HG03108 (cell line): ENCODE measurements at regions not wholly inside any gene's neighbourhood (a gene's known extent, or its start where the extent isn't known, plus 50 kb on each side); places are given as distances from the start of the nearest gene placed in this dataset.

Experiments used
- ATAC-seq: cut with Tn5 transposase; IDR thresholded peaks from one replicate; pipeline ENCODE4 v1.9.1; 2021; ENCODE audit warnings: moderate library complexity; ENCODE audit not compliant: unreplicated experiment

- ATAC-seq, result no peak
Measured at GRCh38 chr3:19725000-19725399, 209.0 kb downstream of the EFHB start.

GRCh38 chr3:19717736-19718135 lies 216.3 kb downstream of the EFHB start:
- ATAC-seq, result no peak

GRCh38 chr3:19711160-19711782 lies 222.7 kb downstream of the EFHB start:
- no peak for ATAC-seq

GRCh38 chr3:19702416-19703078 lies 231.5 kb downstream of the EFHB start:
- ATAC-seq, result no peak

GRCh38 chr3:19688767-19689166 lies 245.2 kb downstream of the EFHB start:
- no peak for ATAC-seq

- no peak for ATAC-seq
Measured at GRCh38 chr3:19668163-19668562, 265.9 kb downstream of the EFHB start.

- ATAC-seq, result no peak
Measured at GRCh38 chr3:19662486-19662885, 271.5 kb downstream of the EFHB start.

GRCh38 chr3:19652336-19652735 lies 281.7 kb downstream of the EFHB start:
- no peak for ATAC-seq

GRCh38 chr3:19645093-19645492 lies 288.9 kb downstream of the EFHB start:
- no peak for ATAC-seq

GRCh38 chr3:19644405-19644804 lies 289.6 kb downstream of the EFHB start:
- ATAC-seq, result no peak

- ATAC-seq, result no peak
Measured at GRCh38 chr3:19641408-19641807, 292.6 kb downstream of the EFHB start.

- no peak for ATAC-seq
Measured at GRCh38 chr3:19632099-19633074, 301.6 kb downstream of the EFHB start.

- peak; percentile 41 for ATAC-seq
Measured at GRCh38 chr3:19598870-19599269, 335.1 kb downstream of the EFHB start.

GRCh38 chr3:19596408-19596807 lies 337.6 kb downstream of the EFHB start:
- ATAC-seq, result peak; percentile 46

GRCh38 chr3:19595884-19596283 lies 338.1 kb downstream of the EFHB start:
- ATAC-seq, result no peak
